ENCODE measurements at regions not wholly inside any gene's neighbourhood (a gene's known extent, or its start where the extent isn't known, plus 50 kb on each side); places are given as distances from the start of the nearest gene placed in this dataset.

GRCh38 chr13:109840201-109840892 is 54.0 kb upstream of the IRS2 start:
- TF ChIP-seq CTCF (conservative IDR thresholded peaks at IDR 0.05; ENCODE audit: control insufficient read depth, insufficient read depth, low read depth, low read length), result no peak
- DNase-seq (ENCODE audit: low read depth), result peak; percentile 69
- no peak overlapping the region for H3K4me3 ChIP-seq (ENCODE audit: control insufficient read depth, low read depth, low read length)

- no peak for DNase-seq (ENCODE audit: low read depth)
- no peak for TF ChIP-seq CTCF (conservative IDR thresholded peaks at IDR 0.05; ENCODE audit: control insufficient read depth, insufficient read depth, low read depth, low read length)
- H3K4me3 ChIP-seq (ENCODE audit: control insufficient read depth, low read depth, low read length), result no peak overlapping the region
Measured at GRCh38 chr13:109836629-109837607, 50.5 kb upstream of the IRS2 start.

Measured in fibroblast of mammary gland (primary cell).